CD4-positive, alpha-beta memory T cell (primary cell): ENCODE measurements at regions not wholly inside any gene's neighbourhood (a gene's known extent, or its start where the extent isn't known, plus 50 kb on each side); places are given as distances from the start of the nearest gene placed in this dataset.

Source experiments
- CTCF ChIA-PET: fragments of 350-600 bp; sonication (Branson Sonifier 250); formaldehyde crosslinking; loops from one replicate; lab custom pipeline; 2021; ENCODE audit warnings: inconsistent platforms; ENCODE audit not compliant: partially characterized antibody; lab: Charles Lee
- POLR2A ChIA-PET: fragments of 350-600 bp; sonication (Branson Sonifier 250); formaldehyde crosslinking; loops from one replicate; lab custom pipeline; 2021; ENCODE audit not compliant: partially characterized antibody; lab: Charles Lee
- DNase-seq, 5 donors: peaks; one replicate each; pipeline versions ENCODE4 v3.0.0 to v3.0.0-alpha.2; 2020 to 2022; ENCODE audit warnings: mixed read lengths in 1 of 5
- H3K27ac ChIP-seq: one replicate; pipeline ENCODE4 v1.7.0; 2013; ENCODE audit warnings: low read depth, low read length
- H3K27me3 ChIP-seq: 2 replicates; pipeline ENCODE4 v1.7.0; 2013; ENCODE audit warnings: mild to moderate bottlenecking, low read length, moderate library complexity; ENCODE audit not compliant: insufficient read depth
- H3K36me3 ChIP-seq: 2 replicates; pipeline ENCODE4 v1.7.0; 2013; ENCODE audit warnings: mild to moderate bottlenecking, low read length, moderate library complexity; ENCODE audit not compliant: insufficient read depth
- H3K4me1 ChIP-seq: 2 replicates; pipeline ENCODE4 v1.7.0; 2013; ENCODE audit warnings: mild to moderate bottlenecking, low read length, moderate library complexity; ENCODE audit not compliant: insufficient read depth
- H3K4me3 ChIP-seq, 2 donors: one replicate each; pipeline ENCODE4 v1.7.0; 2013; ENCODE audit warnings: low read length in 2 of 2, mild to moderate bottlenecking in 1 of 2
- H3K9me3 ChIP-seq, 2 donors: one replicate each; pipeline ENCODE4 v1.7.0; 2013; ENCODE audit warnings: low read length in 2 of 2, control low read depth in 1 of 2; ENCODE audit not compliant: control insufficient read depth in 1 of 2
- H3K27ac Mint-ChIP-seq, 7 donors: one replicate each; pipeline ENCODE4 v1.8.0; 2020 to 2021; ENCODE audit warnings: mixed read lengths in 7 of 7, mild to moderate bottlenecking in 6 of 7, inconsistent platforms in 3 of 7, moderate library complexity in 3 of 7
- H3K27me3 Mint-ChIP-seq, 2 donors: one replicate each; pipeline ENCODE4 v1.8.0; 2020 to 2021; ENCODE audit warnings: mixed read lengths in 2 of 2
- H3K36me3 Mint-ChIP-seq, 2 donors: one replicate each; pipeline ENCODE4 v1.8.0; 2020 to 2021; ENCODE audit warnings: mixed read lengths in 2 of 2, inconsistent platforms in 1 of 2, mild to moderate bottlenecking in 1 of 2
- H3K4me1 Mint-ChIP-seq, 4 donors: one replicate each; pipeline ENCODE4 v1.8.0; 2020 to 2021; ENCODE audit warnings: mixed read lengths in 4 of 4, mild to moderate bottlenecking in 1 of 4
- H3K4me3 Mint-ChIP-seq, 8 donors: one replicate each; pipeline ENCODE4 v1.8.0; 2020 to 2021; ENCODE audit warnings: mixed read lengths in 8 of 8, mild to moderate bottlenecking in 7 of 8, moderate library complexity in 6 of 8, inconsistent platforms in 3 of 8
- H3K9me3 Mint-ChIP-seq, 8 donors: one replicate each; pipeline ENCODE4 v1.8.0; 2020 to 2021; ENCODE audit warnings: mixed read lengths in 8 of 8, mild to moderate bottlenecking in 5 of 8, inconsistent platforms in 3 of 8, moderate library complexity in 1 of 8
- intact Hi-C: fragments of 100-400 bp; cut with micrococcal nuclease; formaldehyde crosslinking; loops from one replicate; pipeline ENCODE4 v1.15.1; 2023

DNA sequence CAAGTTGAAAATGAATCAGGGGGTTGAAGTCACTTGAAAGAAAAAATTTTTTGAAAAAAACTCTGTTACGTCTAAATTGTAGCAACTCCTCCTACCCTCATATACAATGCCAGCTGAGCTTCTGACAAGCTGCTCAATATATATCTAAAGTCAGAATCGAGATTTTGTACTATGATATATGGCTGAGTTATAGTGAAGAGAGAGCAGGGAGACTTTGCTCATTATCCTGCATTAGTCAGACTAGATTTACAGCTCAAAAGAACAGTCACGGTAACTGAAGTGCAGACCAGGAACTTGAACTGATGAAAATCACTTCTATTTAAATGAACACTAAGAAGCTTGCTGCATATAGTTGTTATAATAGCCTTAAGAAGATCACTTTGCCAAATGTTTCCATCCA lies 153.1 kb downstream of the LACC1 start:
- POLR2A ChIA-PET, result no interaction called here

DNA sequence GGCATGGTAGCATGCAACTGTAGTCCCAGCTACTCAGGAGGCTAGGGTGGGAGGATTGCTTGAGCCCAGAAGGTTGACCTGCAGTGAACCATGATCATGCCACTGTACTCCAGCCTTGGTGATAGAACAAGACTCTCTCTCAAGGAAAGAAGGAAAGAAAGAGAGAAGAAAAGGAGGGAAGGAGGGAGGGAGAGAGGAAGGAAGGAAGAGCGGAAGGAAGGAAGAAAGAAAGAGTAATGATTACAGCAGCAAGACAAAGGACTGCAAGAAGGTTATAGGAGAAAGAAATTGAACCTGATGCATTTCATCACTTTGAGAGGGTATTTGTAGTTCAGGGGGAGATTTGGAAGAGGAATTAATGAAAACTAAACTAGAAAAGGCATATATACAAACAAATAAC lies 155.7 kb downstream of the LACC1 start:
- Mint-ChIP-seq H3K27ac (no peak overlapping the region), H3K27me3 (peaks cover 8 to 17% of the 10 kb centered on the region in 2 donors), H3K4me1 (no peaks in the 10 kb centered on the region), H3K9me3 (peaks cover 0 to 10% (median 2%) of the 10 kb centered on the region in 8 donors), H3K4me3 (no peak overlapping the region), H3K36me3 (no peaks in the 10 kb centered on the region)
- H3K9me3 ChIP-seq, result no peaks in the 10 kb centered on the region
- no peak for DNase-seq
- no peak overlapping the region for H3K27ac ChIP-seq
- no peak overlapping the region for H3K4me3 ChIP-seq
- ChIA-PET CTCF (no interaction called here), POLR2A (no interaction called here)
- intact Hi-C loops, result no loop called here
- H3K27me3 ChIP-seq, result peaks cover 6% of the 10 kb centered on the region
- H3K4me1 ChIP-seq, result no peaks in the 10 kb centered on the region
- no peaks in the 10 kb centered on the region for H3K36me3 ChIP-seq

More for the DNA sequence above, 153.1 kb downstream of the LACC1 start:
- H3K36me3 Mint-ChIP-seq, result no peaks in the 10 kb centered on the region
- CTCF ChIA-PET, result no interaction called here
- H3K4me1 ChIP-seq, result no peaks in the 10 kb centered on the region
- peaks cover 0 to 8% (median 2%) of the 10 kb centered on the region in 8 donors for H3K9me3 Mint-ChIP-seq
- H3K27me3 Mint-ChIP-seq, result peaks cover 9 to 11% of the 10 kb centered on the region in 2 donors
- no peak for DNase-seq
- H3K27ac ChIP-seq, result no peak overlapping the region
- H3K9me3 ChIP-seq, result no peaks in the 10 kb centered on the region
- no peak overlapping the region for H3K4me3 ChIP-seq
- H3K36me3 ChIP-seq, result no peaks in the 10 kb centered on the region
- no peak overlapping the region for H3K27ac Mint-ChIP-seq
- peaks cover 6% of the 10 kb centered on the region for H3K27me3 ChIP-seq
- no peaks in the 10 kb centered on the region for H3K4me1 Mint-ChIP-seq
- no peak overlapping the region for H3K4me3 Mint-ChIP-seq
- intact Hi-C loops, result no loop called here

DNA sequence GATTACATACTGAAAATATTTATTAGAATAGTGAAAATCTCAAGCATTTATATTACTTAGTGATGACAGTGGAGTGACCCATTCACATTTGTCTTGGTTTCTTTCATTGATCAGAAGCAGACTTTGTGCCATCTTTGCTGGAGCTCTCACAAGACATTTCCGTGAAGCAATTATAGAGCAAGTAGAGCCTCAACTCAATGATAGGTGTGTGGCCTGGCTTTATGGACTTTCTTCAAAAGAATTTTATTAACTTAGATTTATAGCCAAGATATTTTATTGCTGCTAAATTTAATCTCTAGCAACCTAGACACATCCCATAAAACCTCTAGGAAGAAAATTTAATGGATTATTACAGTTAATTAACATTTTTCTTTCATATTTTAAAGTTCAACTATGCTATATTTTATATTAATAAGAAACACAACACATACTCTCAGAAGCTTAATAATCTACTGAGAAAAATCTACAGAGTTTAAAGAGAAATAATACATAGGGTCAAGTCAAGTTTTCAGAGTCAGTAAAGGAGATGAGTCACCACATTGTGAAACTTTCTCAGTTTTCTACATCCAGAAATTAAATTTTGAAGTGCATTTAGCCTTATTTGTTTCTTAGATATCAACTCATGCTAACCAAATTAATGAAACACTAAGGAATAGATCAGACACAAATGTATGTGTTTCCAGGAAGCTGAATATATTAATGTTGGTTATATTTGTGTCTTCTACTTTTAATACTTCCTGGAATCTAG lies 160.5 kb downstream of the LACC1 start:
- Mint-ChIP-seq H3K27ac (no peak overlapping the region), H3K4me3 (no peak overlapping the region), H3K27me3 (peaks cover 4 to 17% of the 10 kb centered on the region in 2 donors), H3K36me3 (no peaks in the 10 kb centered on the region), H3K9me3 (peaks cover 0 to 9% (median 0%) of the 10 kb centered on the region in 8 donors), H3K4me1 (no peaks in the 10 kb centered on the region)
- H3K4me1 ChIP-seq, result no peaks in the 10 kb centered on the region
- ChIA-PET CTCF (no interaction called here), POLR2A (no interaction called here)
- intact Hi-C loops, result loop anchor here (10.0 kb wide), 1 partner anchor 135 kb away; no protein-coding TSS in a partner anchor
- no peak for DNase-seq
- no peaks in the 10 kb centered on the region for H3K36me3 ChIP-seq
- H3K27me3 ChIP-seq, result peaks cover 4% of the 10 kb centered on the region
- H3K27ac ChIP-seq, result no peak overlapping the region
- H3K4me3 ChIP-seq, result no peak overlapping the region
- H3K9me3 ChIP-seq, result no peaks in the 10 kb centered on the region

DNA sequence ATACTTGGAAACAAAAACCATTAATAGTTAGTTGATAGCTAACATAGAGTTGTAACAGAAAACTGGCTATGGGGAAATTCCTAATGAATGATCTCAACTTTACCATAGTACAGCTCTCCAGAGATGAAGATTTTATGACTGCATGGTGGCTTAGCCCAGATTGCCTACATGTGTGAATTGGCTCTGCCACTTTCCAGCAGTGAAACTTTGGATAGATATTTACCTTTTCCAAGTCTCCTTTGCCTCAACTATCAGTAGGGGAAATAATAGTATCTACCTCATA lies 161.1 kb downstream of the LACC1 start:
- Histone ChIP-seq H3K27me3 (no peaks in the 10 kb centered on the region), H3K4me1 (no peaks in the 10 kb centered on the region), H3K36me3 (no peaks in the 10 kb centered on the region), H3K27ac (no peak overlapping the region), H3K4me3 (no peak overlapping the region), H3K9me3 (no peaks in the 10 kb centered on the region)
- intact Hi-C loops, result loop anchor here (10.0 kb wide), 1 partner anchor 136 kb away; no protein-coding TSS in a partner anchor
- Mint-ChIP-seq H3K4me1 (no peaks in the 10 kb centered on the region), H3K36me3 (no peaks in the 10 kb centered on the region), H3K27me3 (peaks cover 4 to 16% of the 10 kb centered on the region in 2 donors), H3K27ac (no peak overlapping the region), H3K9me3 (peaks cover 0 to 4% (median 0%) of the 10 kb centered on the region in 8 donors), H3K4me3 (no peak overlapping the region)
- POLR2A ChIA-PET, result no interaction called here
- DNase-seq, result no peak
- CTCF ChIA-PET, result no interaction called here

DNA sequence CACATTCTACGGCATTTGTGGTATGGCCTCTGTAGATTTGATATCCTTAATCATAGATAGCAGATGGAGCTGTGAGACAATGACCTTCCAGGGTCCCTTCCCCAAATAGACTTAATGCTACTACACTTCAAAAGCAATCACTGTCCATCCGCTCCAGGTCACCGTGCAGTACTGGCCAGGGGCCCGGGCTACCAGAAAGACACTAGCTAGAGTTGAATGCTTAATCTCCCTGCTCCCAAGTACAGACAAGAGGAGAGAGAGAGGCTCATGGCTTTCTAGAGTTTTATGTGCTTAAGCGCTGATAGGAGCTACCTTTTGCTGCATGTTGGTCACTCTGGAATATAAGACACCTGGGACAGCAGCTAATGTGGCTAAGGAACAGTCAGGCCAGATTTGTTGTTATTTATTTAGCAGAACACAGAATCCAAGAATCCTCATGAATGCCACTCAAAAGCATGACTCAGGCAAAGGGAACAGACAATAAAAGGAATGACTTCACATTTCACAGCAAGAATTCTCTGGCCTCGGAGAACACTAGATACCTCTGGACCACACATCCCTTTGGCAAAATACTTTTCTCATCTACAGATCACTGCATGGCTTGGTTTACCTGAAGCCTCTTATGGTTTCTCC lies 165.0 kb downstream of the LACC1 start:
- Mint-ChIP-seq H3K4me3 (no peak overlapping the region), H3K4me1 (no peaks in the 10 kb centered on the region), H3K36me3 (no peaks in the 10 kb centered on the region), H3K27me3 (peaks cover 5 to 21% of the 10 kb centered on the region in 2 donors), H3K9me3 (no peaks in the 10 kb centered on the region), H3K27ac (no peak overlapping the region)
- H3K4me3 ChIP-seq, result no peak overlapping the region
- CTCF ChIA-PET, result interaction anchor here (0.9 to 1.1 kb wide), 2 partner anchors 393 to 394 kb away, joined by 3 read pairs; no protein-coding TSS in a partner anchor
- intact Hi-C loops, result loop anchor here (10.0 kb wide), 1 partner anchor 140 kb away; no protein-coding TSS in a partner anchor
- no peaks in the 10 kb centered on the region for H3K36me3 ChIP-seq
- H3K27ac ChIP-seq, result no peak overlapping the region
- no peaks in the 10 kb centered on the region for H3K4me1 ChIP-seq
- no peaks in the 10 kb centered on the region for H3K9me3 ChIP-seq
- H3K27me3 ChIP-seq, result no peaks in the 10 kb centered on the region
- POLR2A ChIA-PET, result no interaction called here
- no peak for DNase-seq

DNA sequence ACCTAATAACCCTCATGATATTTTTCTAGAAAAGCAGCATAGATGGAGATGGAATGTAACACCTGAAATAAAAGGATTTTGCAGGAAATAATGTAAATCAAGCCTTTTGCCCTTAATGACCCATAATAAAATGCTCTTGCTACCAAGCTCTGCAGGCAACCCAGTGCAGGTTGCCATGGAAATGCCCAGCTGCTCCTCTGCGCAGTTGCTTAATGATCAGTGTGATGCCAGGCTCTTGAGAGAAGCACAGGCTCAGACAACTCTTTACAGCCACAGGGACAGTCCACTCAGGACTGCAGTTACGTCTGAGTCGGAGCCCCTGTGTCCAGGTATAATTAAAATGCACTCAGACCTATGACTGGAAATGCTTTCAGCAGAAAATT lies 165.5 kb downstream of the LACC1 start:
- Mint-ChIP-seq H3K4me3 (no peak overlapping the region), H3K27me3 (peaks cover 5 to 22% of the 10 kb centered on the region in 2 donors), H3K4me1 (no peaks in the 10 kb centered on the region), H3K9me3 (no peaks in the 10 kb centered on the region), H3K27ac (no peak overlapping the region), H3K36me3 (no peaks in the 10 kb centered on the region)
- H3K4me1 ChIP-seq, result no peaks in the 10 kb centered on the region
- no peak overlapping the region for H3K4me3 ChIP-seq
- no peaks in the 10 kb centered on the region for H3K27me3 ChIP-seq
- ChIA-PET CTCF (interaction anchor here (1.1 kb wide), 1 partner anchor 394 kb away, joined by 3 read pairs; no protein-coding TSS in a partner anchor), POLR2A (no interaction called here)
- H3K36me3 ChIP-seq, result no peaks in the 10 kb centered on the region
- intact Hi-C loops, result loop anchor here (10.0 kb wide), 1 partner anchor 140 kb away; no protein-coding TSS in a partner anchor
- H3K9me3 ChIP-seq, result no peaks in the 10 kb centered on the region
- no peak for DNase-seq
- no peak overlapping the region for H3K27ac ChIP-seq

DNA sequence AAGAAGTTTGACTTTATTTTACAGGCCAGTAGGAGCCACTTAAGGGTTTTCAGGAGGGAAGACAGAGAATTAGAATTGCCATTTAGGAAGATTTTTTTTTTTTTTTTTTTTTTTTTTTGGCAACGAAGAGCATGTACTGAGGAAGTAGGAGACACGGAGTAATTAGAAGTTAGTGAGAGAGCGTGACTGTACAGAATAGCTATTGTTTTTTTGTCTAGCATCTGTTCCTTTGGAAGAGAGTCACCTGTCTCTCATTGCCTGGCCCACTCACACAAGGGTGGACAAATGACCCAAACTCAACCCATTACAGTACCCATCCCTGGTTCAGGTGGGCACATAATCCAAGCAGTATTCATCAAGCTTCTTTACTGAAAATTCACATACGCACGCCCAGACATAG lies 166.7 kb downstream of the LACC1 start:
- no peaks in the 10 kb centered on the region for H3K4me1 ChIP-seq
- POLR2A ChIA-PET, result no interaction called here
- no peaks in the 10 kb centered on the region for H3K4me1 Mint-ChIP-seq
- peaks cover 5 to 21% of the 10 kb centered on the region in 2 donors for H3K27me3 Mint-ChIP-seq
- no peaks in the 10 kb centered on the region for H3K9me3 Mint-ChIP-seq
- no peaks in the 10 kb centered on the region for H3K9me3 ChIP-seq
- no peak overlapping the region for H3K27ac Mint-ChIP-seq
- no peak overlapping the region for H3K4me3 Mint-ChIP-seq
- no peaks in the 10 kb centered on the region for H3K27me3 ChIP-seq
- H3K4me3 ChIP-seq, result no peak overlapping the region
- no peak overlapping the region for H3K27ac ChIP-seq
- H3K36me3 ChIP-seq, result no peaks in the 10 kb centered on the region
- no peak for DNase-seq
- no peaks in the 10 kb centered on the region for H3K36me3 Mint-ChIP-seq
- intact Hi-C loops, result loop anchor here (10.0 kb wide), 1 partner anchor 142 kb away; no protein-coding TSS in a partner anchor
- CTCF ChIA-PET, result interaction anchor here (0.6 to 3.3 kb wide), 2 partner anchors 368 to 392 kb away, joined by 3 to 19 read pairs; no protein-coding TSS in a partner anchor
